B cell (primary cell): ENCODE measurements at regions not wholly inside any gene's neighbourhood (a gene's known extent, or its start where the extent isn't known, plus 50 kb on each side); places are given as distances from the start of the nearest gene placed in this dataset.

ENCODE experiments used
- ATAC-seq: fragments of 200-7000 bp; cut with Tn5 transposase; one replicate; pipeline ENCODE4 v1.10.0; 2021; ENCODE audit warnings: low read depth, mild to moderate bottlenecking, moderate number of reproducible peaks, moderate library complexity
- CTCF ChIA-PET: fragments of 350-600 bp; sonication (Branson Sonifier 250); formaldehyde crosslinking; loops from one replicate; lab custom pipeline; 2021; ENCODE audit warnings: antibody characterized with exemption, inconsistent platforms; lab: Charles Lee
- POLR2A ChIA-PET: fragments of 350-600 bp; sonication (Branson Sonifier 250); formaldehyde crosslinking; loops from one replicate; lab custom pipeline; 2021; ENCODE audit warnings: antibody characterized with exemption; lab: Charles Lee
- DNase-seq: peaks from one replicate; pipeline ENCODE4 v3.0.0; 2013
- H2AFZ ChIP-seq: 2 replicates; pipeline ENCODE4 v1.6.1; 2012; ENCODE audit warnings: mild to moderate bottlenecking, low read depth, low read length; ENCODE audit not compliant: insufficient read depth, poor library complexity, severe bottlenecking
- H3K27ac ChIP-seq, 2 donors: 1 replicate in 1 of 2; 2 replicates in 1 of 2; pipeline ENCODE4 v1.5.1; 2012 to 2013; ENCODE audit warnings: low read length in 2 of 2, mild to moderate bottlenecking in 2 of 2, moderate library complexity in 1 of 2
- H3K27me3 ChIP-seq, 4 experiments: fragments of 200-600 bp in 1 of 4; sonication (generic) in 1 of 4; replicated peaks in 1 of 4; 1 replicate in 2 of 4; 2 replicates in 2 of 4; pipeline versions ENCODE4 v1.6.1 to v1.7.0; 2013 to 2016; ENCODE audit warnings: low read length in 3 of 4, mild to moderate bottlenecking in 2 of 4, mixed read lengths in 1 of 4, moderate library complexity in 1 of 4; ENCODE audit not compliant: insufficient read depth in 4 of 4, control insufficient read depth in 3 of 4; ENCODE audit errors: control extremely low read depth in 1 of 4
- H3K36me3 ChIP-seq, 2 experiments: replicated peaks in 1 of 2; 1 replicate in 1 of 2; 2 replicates in 1 of 2; pipeline versions ENCODE4 v1.6.1 to v1.7.1; 2013; ENCODE audit warnings: low read length in 1 of 2; ENCODE audit not compliant: insufficient read depth in 2 of 2, control insufficient read depth in 1 of 2; ENCODE audit errors: control extremely low read depth in 1 of 2, extremely low read depth in 1 of 2
- H3K4me1 ChIP-seq, 2 donors: fragments of 200-600 bp in 1 of 2; sonication (generic) in 1 of 2; 1 replicate in 1 of 2; 2 replicates in 1 of 2; pipeline versions ENCODE4 v1.5.1 to v1.6.1; 2013 to 2017; ENCODE audit warnings: low read length in 2 of 2; ENCODE audit not compliant: control insufficient read depth in 2 of 2, insufficient read depth in 2 of 2
- H3K4me2 ChIP-seq: replicated peaks from 2 replicates; pipeline ENCODE3; 2012; ENCODE audit warnings: mild to moderate bottlenecking, low read depth, low read length; ENCODE audit not compliant: poor library complexity, severe bottlenecking
- H3K4me3 ChIP-seq, 5 experiments: fragments of 200-600 bp in 1 of 5; sonication (generic) in 1 of 5; 1 replicate in 3 of 5; 2 replicates in 2 of 5; pipeline versions ENCODE4 v1.5.1 to v1.7.0; 2011 to 2016; ENCODE audit warnings: low read length in 4 of 5, mild to moderate bottlenecking in 4 of 5, low read depth in 2 of 5, control low read depth in 1 of 5, moderate library complexity in 1 of 5; ENCODE audit not compliant: insufficient read depth in 1 of 5; ENCODE audit errors: control extremely low read depth in 1 of 5, extremely low read depth in 1 of 5
- H3K79me2 ChIP-seq: fragments of 200-600 bp; sonication (generic); one replicate; pipeline ENCODE4 v1.6.0; 2016; ENCODE audit warnings: low read length; ENCODE audit not compliant: control insufficient read depth, insufficient read depth
- H3K9ac ChIP-seq: fragments of 200-600 bp; sonication (generic); 2 replicates; pipeline ENCODE4 v1.6.1; 2017; ENCODE audit warnings: mild to moderate bottlenecking, low read length, moderate library complexity
- H3K9me3 ChIP-seq, 3 donors: one replicate each; pipeline versions ENCODE4 v1.6.1 to v1.7.1; 2013; ENCODE audit warnings: low read length in 2 of 3; ENCODE audit not compliant: control insufficient read depth in 2 of 3, insufficient read depth in 1 of 3; ENCODE audit errors: control extremely low read depth in 1 of 3
- H4K20me1 ChIP-seq: 2 replicates; pipeline ENCODE4 v1.6.0; 2012; ENCODE audit warnings: mild to moderate bottlenecking, low read length; ENCODE audit not compliant: insufficient read depth, control insufficient read depth, poor library complexity, severe bottlenecking
- H3K27ac Mint-ChIP-seq: one replicate; pipeline ENCODE4 v1.8.0; 2021; ENCODE audit warnings: mixed read lengths
- H3K27me3 Mint-ChIP-seq: one replicate; pipeline ENCODE4 v1.8.0; 2021; ENCODE audit warnings: mixed read lengths
- H3K4me1 Mint-ChIP-seq: one replicate; pipeline ENCODE4 v1.8.0; 2021; ENCODE audit warnings: mixed read lengths
- H3K4me3 Mint-ChIP-seq: one replicate; pipeline ENCODE4 v1.8.0; 2021; ENCODE audit warnings: mixed read lengths
- H3K9me3 Mint-ChIP-seq: one replicate; pipeline ENCODE4 v1.8.0; 2022; ENCODE audit warnings: mixed read lengths; ENCODE audit not compliant: insufficient read depth
- EZH2 ChIP-seq: IDR thresholded peaks from 2 replicates; pipeline ENCODE4 v1.6.1; 2012; ENCODE audit warnings: borderline replicate concordance, low read depth, mild to moderate bottlenecking, moderate library complexity, low read length; ENCODE audit not compliant: insufficient read depth, poor library complexity, severe bottlenecking
- WGBS: methylation state at CpG from one replicate; pipeline ENCODE4 v1.1.5; 2013; ENCODE audit warnings: missing lambda C conversion rate; ENCODE audit not compliant: insufficient coverage; 5-methylcytosine and 5-hydroxymethylcytosine counted together
- intact Hi-C: fragments of 100-400 bp; cut with micrococcal nuclease; formaldehyde crosslinking; loops from one replicate; pipeline ENCODE4 v1.10.0; 2022
- TF ChIP-seq, protein P1 (sequence below): fragments of 200-600 bp; IDR thresholded peaks from one replicate; pipeline ENCODE4 v1.8.0; 2022; ENCODE audit warnings: antibody characterized with exemption, mild to moderate bottlenecking

DNA sequence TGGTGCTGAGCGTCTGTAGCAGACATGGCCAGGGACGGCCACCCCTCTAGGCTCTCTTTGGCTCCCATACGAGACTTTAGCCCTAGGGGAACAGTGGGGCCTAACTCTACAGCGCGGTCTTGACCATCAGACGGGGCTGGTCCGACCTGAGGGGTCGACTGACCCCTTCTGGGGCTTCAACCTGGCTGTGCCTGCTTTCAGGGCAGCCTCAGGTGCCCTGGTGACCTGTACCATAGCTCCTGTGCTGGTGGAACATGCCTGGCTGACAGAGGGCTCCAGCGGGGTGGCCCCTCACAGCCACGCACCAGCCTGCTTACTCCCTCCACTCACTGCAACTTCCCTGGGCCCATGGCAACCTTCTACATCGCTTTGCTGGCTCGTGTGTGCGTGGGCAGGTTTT lies 423.4 kb upstream of the SEMA6A start:
- DNase-seq, result no peak
- Histone ChIP-seq H3K27me3 (no peaks in the 10 kb centered on the region), H2AFZ (no peak overlapping the region), H3K4me1 (no peaks in the 10 kb centered on the region), H3K9me3 (peaks cover 0 to 9% (median 0%) of the 10 kb centered on the region in 3 donors), H4K20me1 (no peaks in the 10 kb centered on the region), H3K9ac (no peak overlapping the region), H3K79me2 (no peaks in the 10 kb centered on the region), H3K36me3 (no peaks in the 10 kb centered on the region), H3K4me3 (no peak overlapping the region), H3K27ac (no peak overlapping the region), H3K4me2 (no peak overlapping the region)
- Mint-ChIP-seq H3K27me3 (no peaks in the 10 kb centered on the region), H3K27ac (no peak overlapping the region), H3K4me3 (no peak overlapping the region), H3K4me1 (no peaks in the 10 kb centered on the region), H3K9me3 (peaks cover 1% of the 10 kb centered on the region)
- POLR2A ChIA-PET, result no interaction called here
- intact Hi-C loops, result no loop called here
- ATAC-seq, result no peak
- WGBS, result 90% methylated on average over 10 of the region's 13 CpGs
- TF ChIP-seq, protein P1, sequence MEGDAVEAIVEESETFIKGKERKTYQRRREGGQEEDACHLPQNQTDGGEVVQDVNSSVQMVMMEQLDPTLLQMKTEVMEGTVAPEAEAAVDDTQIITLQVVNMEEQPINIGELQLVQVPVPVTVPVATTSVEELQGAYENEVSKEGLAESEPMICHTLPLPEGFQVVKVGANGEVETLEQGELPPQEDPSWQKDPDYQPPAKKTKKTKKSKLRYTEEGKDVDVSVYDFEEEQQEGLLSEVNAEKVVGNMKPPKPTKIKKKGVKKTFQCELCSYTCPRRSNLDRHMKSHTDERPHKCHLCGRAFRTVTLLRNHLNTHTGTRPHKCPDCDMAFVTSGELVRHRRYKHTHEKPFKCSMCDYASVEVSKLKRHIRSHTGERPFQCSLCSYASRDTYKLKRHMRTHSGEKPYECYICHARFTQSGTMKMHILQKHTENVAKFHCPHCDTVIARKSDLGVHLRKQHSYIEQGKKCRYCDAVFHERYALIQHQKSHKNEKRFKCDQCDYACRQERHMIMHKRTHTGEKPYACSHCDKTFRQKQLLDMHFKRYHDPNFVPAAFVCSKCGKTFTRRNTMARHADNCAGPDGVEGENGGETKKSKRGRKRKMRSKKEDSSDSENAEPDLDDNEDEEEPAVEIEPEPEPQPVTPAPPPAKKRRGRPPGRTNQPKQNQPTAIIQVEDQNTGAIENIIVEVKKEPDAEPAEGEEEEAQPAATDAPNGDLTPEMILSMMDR, result no peak
- TF ChIP-seq EZH2, result no peak
- CTCF ChIA-PET, result no interaction called here

DNA sequence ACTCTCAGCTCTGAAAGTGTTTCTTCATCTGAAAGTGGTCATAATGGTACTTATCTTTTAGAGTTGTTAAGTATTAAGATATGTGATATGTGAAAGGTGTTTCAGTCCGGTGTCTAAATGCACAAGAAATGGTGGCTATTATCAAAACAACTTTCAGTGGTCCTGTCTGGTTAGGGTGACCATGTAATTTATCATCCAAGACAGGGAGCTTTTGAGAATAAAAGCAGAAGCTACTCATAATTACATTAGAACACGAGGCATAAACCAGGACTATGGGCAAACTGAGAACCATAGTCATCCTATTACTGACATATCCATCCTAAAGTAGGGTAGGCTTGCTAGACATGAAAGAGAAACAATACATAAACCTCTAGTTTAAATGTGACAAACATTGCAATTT lies 418.1 kb upstream of the SEMA6A start:
- H3K4me1 ChIP-seq, result no peaks in the 10 kb centered on the region
- intact Hi-C loops, result no loop called here
- H3K4me2 ChIP-seq, result no peak overlapping the region
- 80% methylated on average over 1 of the region's 2 CpGs for WGBS
- H3K36me3 ChIP-seq, result no peaks in the 10 kb centered on the region
- no peak overlapping the region for H3K4me3 ChIP-seq
- ChIA-PET POLR2A (no interaction called here), CTCF (no interaction called here)
- Mint-ChIP-seq H3K27ac (no peak overlapping the region), H3K4me3 (no peak overlapping the region), H3K27me3 (no peaks in the 10 kb centered on the region), H3K4me1 (no peaks in the 10 kb centered on the region), H3K9me3 (no peaks in the 10 kb centered on the region)
- DNase-seq (no peak), ATAC-seq (no peak)
- no peaks in the 10 kb centered on the region for H3K27me3 ChIP-seq
- no peaks in the 10 kb centered on the region for H4K20me1 ChIP-seq
- TF ChIP-seq, protein P1, result no peak
- no peak for TF ChIP-seq EZH2
- peaks cover 0 to 2% (median 0%) of the 10 kb centered on the region in 3 donors for H3K9me3 ChIP-seq
- H3K27ac ChIP-seq, result no peak overlapping the region
- no peak overlapping the region for H2AFZ ChIP-seq
- H3K79me2 ChIP-seq, result no peaks in the 10 kb centered on the region
- H3K9ac ChIP-seq, result no peak overlapping the region
